ENCODE measurements at regions not wholly inside any gene's neighbourhood (a gene's known extent, or its start where the extent isn't known, plus 50 kb on each side); places are given as distances from the start of the nearest gene placed in this dataset.

DNA sequence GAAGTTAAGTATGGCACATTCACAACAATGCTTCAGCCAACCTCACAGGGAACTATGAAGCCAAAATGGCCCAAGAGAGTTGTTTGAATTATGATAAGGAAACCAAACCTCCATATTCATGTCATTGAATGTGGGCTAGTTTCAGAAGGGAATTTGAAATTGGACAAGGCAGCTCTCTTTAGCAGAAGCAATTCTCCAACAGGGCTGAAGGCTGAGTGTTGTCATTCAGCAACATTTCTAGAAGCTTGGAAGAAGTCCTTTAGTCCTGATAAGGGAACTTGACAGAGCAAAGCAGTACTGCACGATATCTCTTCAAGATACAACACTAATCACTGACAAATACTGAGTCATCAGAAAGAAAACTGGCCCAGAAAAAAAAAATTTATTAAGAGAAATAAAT is 115.4 kb downstream of the SLC25A46 start:
- TF ChIP-seq, protein P1, sequence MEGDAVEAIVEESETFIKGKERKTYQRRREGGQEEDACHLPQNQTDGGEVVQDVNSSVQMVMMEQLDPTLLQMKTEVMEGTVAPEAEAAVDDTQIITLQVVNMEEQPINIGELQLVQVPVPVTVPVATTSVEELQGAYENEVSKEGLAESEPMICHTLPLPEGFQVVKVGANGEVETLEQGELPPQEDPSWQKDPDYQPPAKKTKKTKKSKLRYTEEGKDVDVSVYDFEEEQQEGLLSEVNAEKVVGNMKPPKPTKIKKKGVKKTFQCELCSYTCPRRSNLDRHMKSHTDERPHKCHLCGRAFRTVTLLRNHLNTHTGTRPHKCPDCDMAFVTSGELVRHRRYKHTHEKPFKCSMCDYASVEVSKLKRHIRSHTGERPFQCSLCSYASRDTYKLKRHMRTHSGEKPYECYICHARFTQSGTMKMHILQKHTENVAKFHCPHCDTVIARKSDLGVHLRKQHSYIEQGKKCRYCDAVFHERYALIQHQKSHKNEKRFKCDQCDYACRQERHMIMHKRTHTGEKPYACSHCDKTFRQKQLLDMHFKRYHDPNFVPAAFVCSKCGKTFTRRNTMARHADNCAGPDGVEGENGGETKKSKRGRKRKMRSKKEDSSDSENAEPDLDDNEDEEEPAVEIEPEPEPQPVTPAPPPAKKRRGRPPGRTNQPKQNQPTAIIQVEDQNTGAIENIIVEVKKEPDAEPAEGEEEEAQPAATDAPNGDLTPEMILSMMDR (IDR thresholded peaks at IDR 0.05; ENCODE audit: low read depth, low read length): no peak
- TF ChIP-seq, protein P2, sequence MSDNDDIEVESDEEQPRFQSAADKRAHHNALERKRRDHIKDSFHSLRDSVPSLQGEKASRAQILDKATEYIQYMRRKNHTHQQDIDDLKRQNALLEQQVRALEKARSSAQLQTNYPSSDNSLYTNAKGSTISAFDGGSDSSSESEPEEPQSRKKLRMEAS (IDR thresholded peaks at IDR 0.05; ENCODE audit: low read depth, low read length): no peak

Data from NB4 (cell line).